CD14-positive monocyte (primary cell): ENCODE measurements at regions not wholly inside any gene's neighbourhood (a gene's known extent, or its start where the extent isn't known, plus 50 kb on each side); places are given as distances from the start of the nearest gene placed in this dataset.

Experiments used
- DNase-seq, 3 donors: peaks; one replicate each; pipeline ENCODE4 v3.0.0-alpha.2; 2011 to 2022
- H2AFZ ChIP-seq: 2 replicates; pipeline ENCODE4 v1.6.0; 2012; ENCODE audit warnings: mild to moderate bottlenecking, low read depth, low read length, inconsistent platforms; ENCODE audit not compliant: insufficient read depth, poor library complexity, severe bottlenecking
- H3K27ac ChIP-seq, 2 donors: 1 replicate in 1 of 2; 2 replicates in 1 of 2; pipeline ENCODE4 v1.5.1; 2012 to 2013; ENCODE audit warnings: low read length in 2 of 2, control low read depth in 1 of 2, inconsistent platforms in 1 of 2, low read depth in 1 of 2, mild to moderate bottlenecking in 1 of 2
- H3K27me3 ChIP-seq, 2 donors: one replicate each; pipeline versions ENCODE4 v1.6.0 to v1.6.1; 2011 to 2013; ENCODE audit warnings: low read length in 2 of 2; ENCODE audit not compliant: control insufficient read depth in 2 of 2, insufficient read depth in 2 of 2
- H3K36me3 ChIP-seq, 2 donors: replicated peaks in 1 of 2; 1 replicate in 1 of 2; 2 replicates in 1 of 2; pipeline versions ENCODE4 v1.5.1 to v1.6.1; 2012 to 2013; ENCODE audit warnings: low read length in 2 of 2, control low read depth in 1 of 2, inconsistent platforms in 1 of 2, mild to moderate bottlenecking in 1 of 2; ENCODE audit not compliant: insufficient read depth in 2 of 2, control insufficient read depth in 1 of 2
- H3K4me1 ChIP-seq, 2 donors: 1 replicate in 1 of 2; 2 replicates in 1 of 2; pipeline versions ENCODE4 v1.5.1 to v1.6.1; 2012 to 2013; ENCODE audit warnings: low read length in 2 of 2, control low read depth in 1 of 2, inconsistent platforms in 1 of 2, mild to moderate bottlenecking in 1 of 2, moderate library complexity in 1 of 2; ENCODE audit not compliant: insufficient read depth in 2 of 2, control insufficient read depth in 1 of 2
- H3K4me2 ChIP-seq: replicated peaks from 2 replicates; pipeline ENCODE3; 2012; ENCODE audit warnings: low read length, moderate library complexity, mild to moderate bottlenecking; ENCODE audit not compliant: poor library complexity, severe bottlenecking; ENCODE audit errors: extremely low read depth
- H3K4me3 ChIP-seq, 3 experiments: fragments of 200-600 bp in 1 of 3; sonication (generic) in 1 of 3; replicated peaks in 1 of 3; 1 replicate in 2 of 3; 2 replicates in 1 of 3; pipeline ENCODE4 v1.5.1; 2011 to 2013; ENCODE audit warnings: low read length in 3 of 3, mild to moderate bottlenecking in 3 of 3, control low read depth in 2 of 3, low read depth in 2 of 3, inconsistent platforms in 1 of 3, moderate library complexity in 1 of 3
- H3K79me2 ChIP-seq: 2 replicates; pipeline ENCODE4 v1.6.0; 2012; ENCODE audit warnings: mild to moderate bottlenecking, control low read depth, inconsistent platforms, low read length, moderate library complexity; ENCODE audit not compliant: insufficient read depth
- H3K9ac ChIP-seq: 2 replicates; pipeline ENCODE4 v1.6.0; 2017; ENCODE audit warnings: low read length, mild to moderate bottlenecking; ENCODE audit not compliant: insufficient read depth, poor library complexity, severe bottlenecking
- H3K9me3 ChIP-seq, 2 donors: replicated peaks in 1 of 2; 1 replicate in 1 of 2; 2 replicates in 1 of 2; pipeline versions ENCODE4 v1.5.1 to v1.6.1; 2012 to 2013; ENCODE audit warnings: low read length in 2 of 2, control low read depth in 1 of 2; ENCODE audit not compliant: control insufficient read depth in 1 of 2, insufficient read depth in 1 of 2
- H4K20me1 ChIP-seq: 2 replicates; pipeline ENCODE4 v1.6.0; 2012; ENCODE audit warnings: mild to moderate bottlenecking, low read length, control low read depth, moderate library complexity; ENCODE audit not compliant: insufficient read depth
- H3K27ac Mint-ChIP-seq, 7 donors: one replicate each; pipeline ENCODE4 v1.8.0; 2020; ENCODE audit warnings: mild to moderate bottlenecking in 7 of 7, mixed read lengths in 7 of 7, moderate library complexity in 6 of 7, inconsistent platforms in 2 of 7
- H3K27me3 Mint-ChIP-seq, 3 donors: one replicate each; pipeline ENCODE4 v1.8.0; 2021 to 2022; ENCODE audit warnings: low read depth in 3 of 3, mild to moderate bottlenecking in 3 of 3, mixed read lengths in 3 of 3, moderate library complexity in 3 of 3, inconsistent platforms in 1 of 3
- H3K36me3 Mint-ChIP-seq, 2 donors: one replicate each; pipeline ENCODE4 v1.8.0; 2020; ENCODE audit warnings: mixed read lengths in 2 of 2, inconsistent platforms in 1 of 2, mild to moderate bottlenecking in 1 of 2
- H3K4me1 Mint-ChIP-seq: one replicate; pipeline ENCODE4 v1.8.0; 2020; ENCODE audit warnings: mild to moderate bottlenecking, mixed read lengths
- H3K4me3 Mint-ChIP-seq, 2 donors: one replicate each; pipeline ENCODE4 v1.8.0; 2020; ENCODE audit warnings: mild to moderate bottlenecking in 2 of 2, mixed read lengths in 2 of 2, moderate library complexity in 1 of 2
- H3K9me3 Mint-ChIP-seq, 7 donors: one replicate each; pipeline ENCODE4 v1.8.0; 2020 to 2022; ENCODE audit warnings: mixed read lengths in 7 of 7, mild to moderate bottlenecking in 6 of 7, moderate library complexity in 6 of 7, inconsistent platforms in 2 of 7
- WGBS: methylation state at CpG from one replicate; pipeline ENCODE4 v1.1.5; 2013; ENCODE audit warnings: missing lambda C conversion rate; ENCODE audit not compliant: insufficient coverage; 5-methylcytosine and 5-hydroxymethylcytosine counted together
- intact Hi-C, 2 donors: fragments of 100-400 bp; cut with micrococcal nuclease; formaldehyde crosslinking; loops; one replicate each; pipeline versions ENCODE4 v1.15.0 to v1.15.1; 2023
- TF ChIP-seq, protein P1 (sequence below): fragments of 200-600 bp; IDR thresholded peaks from one replicate; pipeline ENCODE4 v1.8.0; 2022; ENCODE audit warnings: antibody characterized with exemption, mild to moderate bottlenecking

DNA sequence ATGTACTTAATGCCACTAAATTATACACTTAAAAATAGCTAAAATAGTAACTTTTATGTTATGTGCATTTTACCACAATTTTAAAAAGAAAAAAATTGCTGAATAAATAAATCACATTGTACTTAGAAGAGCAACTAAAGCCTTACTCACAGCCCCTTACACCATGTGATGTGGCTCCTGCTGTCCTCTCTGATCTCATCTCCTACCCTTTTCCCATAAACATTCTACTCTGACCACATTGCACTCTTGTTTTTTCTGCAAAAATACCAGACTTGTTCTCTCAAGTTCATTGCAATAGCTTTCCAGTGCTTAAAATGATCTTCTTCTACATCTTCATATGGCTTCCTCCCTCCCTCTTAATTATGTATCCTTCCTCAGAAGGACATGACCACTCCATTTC, 268.4 kb downstream of the ELAVL2 start:
- Histone ChIP-seq H3K9ac (no peak overlapping the region), H3K36me3 (no peaks in the 10 kb centered on the region), H3K79me2 (no peaks in the 10 kb centered on the region), H3K4me2 (no peak overlapping the region), H3K9me3 (peaks cover 0 to 2% of the 10 kb centered on the region in 2 donors), H4K20me1 (no peaks in the 10 kb centered on the region), H3K27ac (no peak overlapping the region), H3K4me1 (no peaks in the 10 kb centered on the region), H2AFZ (no peak overlapping the region), H3K4me3 (no peak overlapping the region), H3K27me3 (no peaks in the 10 kb centered on the region)
- Mint-ChIP-seq H3K4me1 (no peaks in the 10 kb centered on the region), H3K9me3 (peaks cover 0 to 15% (median 0%) of the 10 kb centered on the region in 7 donors), H3K4me3 (no peak overlapping the region), H3K27me3 (no peaks in the 10 kb centered on the region), H3K36me3 (no peaks in the 10 kb centered on the region), H3K27ac (no peak overlapping the region)
- no peak for DNase-seq
- TF ChIP-seq, protein P1, sequence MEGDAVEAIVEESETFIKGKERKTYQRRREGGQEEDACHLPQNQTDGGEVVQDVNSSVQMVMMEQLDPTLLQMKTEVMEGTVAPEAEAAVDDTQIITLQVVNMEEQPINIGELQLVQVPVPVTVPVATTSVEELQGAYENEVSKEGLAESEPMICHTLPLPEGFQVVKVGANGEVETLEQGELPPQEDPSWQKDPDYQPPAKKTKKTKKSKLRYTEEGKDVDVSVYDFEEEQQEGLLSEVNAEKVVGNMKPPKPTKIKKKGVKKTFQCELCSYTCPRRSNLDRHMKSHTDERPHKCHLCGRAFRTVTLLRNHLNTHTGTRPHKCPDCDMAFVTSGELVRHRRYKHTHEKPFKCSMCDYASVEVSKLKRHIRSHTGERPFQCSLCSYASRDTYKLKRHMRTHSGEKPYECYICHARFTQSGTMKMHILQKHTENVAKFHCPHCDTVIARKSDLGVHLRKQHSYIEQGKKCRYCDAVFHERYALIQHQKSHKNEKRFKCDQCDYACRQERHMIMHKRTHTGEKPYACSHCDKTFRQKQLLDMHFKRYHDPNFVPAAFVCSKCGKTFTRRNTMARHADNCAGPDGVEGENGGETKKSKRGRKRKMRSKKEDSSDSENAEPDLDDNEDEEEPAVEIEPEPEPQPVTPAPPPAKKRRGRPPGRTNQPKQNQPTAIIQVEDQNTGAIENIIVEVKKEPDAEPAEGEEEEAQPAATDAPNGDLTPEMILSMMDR: no peak
- intact Hi-C loops: no loop called here

DNA sequence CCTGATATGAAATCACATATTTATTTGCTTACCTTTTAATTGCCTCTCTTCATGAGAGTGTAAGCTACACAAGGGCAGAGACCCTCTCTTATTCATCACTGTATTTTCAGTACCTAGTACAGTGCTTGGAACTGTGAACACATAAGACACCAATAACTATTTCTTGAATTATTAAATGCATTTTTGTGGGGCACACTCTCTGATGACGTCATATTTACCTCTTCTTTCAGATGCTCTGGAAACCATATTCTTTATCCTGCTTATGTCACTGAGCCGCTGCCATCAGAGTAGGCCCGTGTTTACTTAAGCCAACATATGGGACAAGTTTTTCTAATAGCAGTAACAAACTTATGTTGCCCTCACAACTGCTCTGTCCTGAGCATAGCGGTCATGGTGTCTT, 266.5 kb downstream of the ELAVL2 start:
- Mint-ChIP-seq H3K27me3 (no peaks in the 10 kb centered on the region), H3K4me3 (no peak overlapping the region), H3K27ac (no peak overlapping the region), H3K36me3 (no peaks in the 10 kb centered on the region), H3K4me1 (no peaks in the 10 kb centered on the region), H3K9me3 (peaks cover 0 to 12% (median 3%) of the 10 kb centered on the region in 7 donors)
- Histone ChIP-seq H3K27me3 (no peaks in the 10 kb centered on the region), H4K20me1 (no peaks in the 10 kb centered on the region), H3K79me2 (no peaks in the 10 kb centered on the region), H3K36me3 (no peaks in the 10 kb centered on the region), H3K27ac (no peak overlapping the region), H3K4me1 (no peaks in the 10 kb centered on the region), H3K9ac (no peak overlapping the region), H3K9me3 (peaks cover 0 to 5% of the 10 kb centered on the region in 2 donors), H2AFZ (no peak overlapping the region), H3K4me2 (no peak overlapping the region), H3K4me3 (no peak overlapping the region)
- TF ChIP-seq, protein P1: no peak
- DNase-seq: no peak
- intact Hi-C loops: no loop called here
- 93% methylated on average over 3 of the region's 4 CpGs for WGBS
